ENCODE measurements at regions not wholly inside any gene's neighbourhood (a gene's known extent, or its start where the extent isn't known, plus 50 kb on each side); places are given as distances from the start of the nearest gene placed in this dataset.

- no peak overlapping the region for H2AFZ ChIP-seq
- H3K9me2 ChIP-seq (replicated peaks; ENCODE audit: insufficient read depth) = no peaks in the 10 kb centered on the region
- H3K79me2 ChIP-seq = no peaks in the 10 kb centered on the region
- no peak overlapping the region for H3K27ac ChIP-seq
- H4K20me1 ChIP-seq (ENCODE audit: insufficient read depth, poor library complexity, severe bottlenecking) = no peaks in the 10 kb centered on the region
- no peak for TF ChIP-seq CTCF (IDR thresholded peaks at IDR 0.05; ENCODE audit: poor library complexity)
- TF ChIP-seq EZH2 (IDR thresholded peaks at IDR 0.05; ENCODE audit: borderline replicate concordance) = no peak
- TF ChIP-seq EZH2phosphoT487 (IDR thresholded peaks at IDR 0.05; ENCODE audit: low read depth, severe bottlenecking, unreplicated experiment) = no peak
- H3K4me1 ChIP-seq (ENCODE audit: insufficient read depth) = no peaks in the 10 kb centered on the region
- WGBS (ENCODE audit: low lambda C conversion rate, missing lambda C conversion rate) = 29% methylated on average over 8 of the region's 8 CpGs
- H3K27me3 ChIP-seq = peaks cover 3% of the 10 kb centered on the region
- H3K4me3 ChIP-seq = no peak overlapping the region
- H3K4me2 ChIP-seq = no peak overlapping the region
- peaks cover 4% of the 10 kb centered on the region for H3K9me3 ChIP-seq (ENCODE audit: low read depth)
- no peaks in the 10 kb centered on the region for H3K36me3 ChIP-seq (replicated peaks; ENCODE audit: insufficient read depth, low read depth)
- no peak for DNase-seq (ENCODE audit: low spot score)
Observed at GRCh38 chr2:45220227-45220626, 211.0 kb upstream of the SIX2 start.

GRCh38 chr2:45218931-45219339 is 209.7 kb upstream of the SIX2 start:
- 43% methylated on average over 3 of the region's 3 CpGs for WGBS (ENCODE audit: low lambda C conversion rate, missing lambda C conversion rate)
- TF ChIP-seq EZH2 (IDR thresholded peaks at IDR 0.05; ENCODE audit: borderline replicate concordance) (no peak), EZH2phosphoT487 (IDR thresholded peaks at IDR 0.05; ENCODE audit: low read depth, severe bottlenecking, unreplicated experiment) (no peak), CTCF (IDR thresholded peaks at IDR 0.05; ENCODE audit: poor library complexity) (no peak)

GRCh38 chr2:45218297-45218696 is 209.0 kb upstream of the SIX2 start:
- 100% methylated on average over 3 of the region's 3 CpGs for WGBS (ENCODE audit: low lambda C conversion rate, missing lambda C conversion rate)
- no peaks in the 10 kb centered on the region for H3K9me2 ChIP-seq (replicated peaks; ENCODE audit: insufficient read depth)
- H3K4me2 ChIP-seq = no peak overlapping the region
- no peak overlapping the region for H3K27ac ChIP-seq
- no peaks in the 10 kb centered on the region for H4K20me1 ChIP-seq (ENCODE audit: insufficient read depth, poor library complexity, severe bottlenecking)
- peaks cover 4% of the 10 kb centered on the region for H3K9me3 ChIP-seq (ENCODE audit: low read depth)
- H3K79me2 ChIP-seq = no peaks in the 10 kb centered on the region
- H2AFZ ChIP-seq = no peak overlapping the region
- no peak overlapping the region for H3K4me3 ChIP-seq
- TF ChIP-seq EZH2 (IDR thresholded peaks at IDR 0.05; ENCODE audit: borderline replicate concordance) (no peak), EZH2phosphoT487 (IDR thresholded peaks at IDR 0.05; ENCODE audit: low read depth, severe bottlenecking, unreplicated experiment) (no peak), CTCF (IDR thresholded peaks at IDR 0.05; ENCODE audit: poor library complexity) (no peak)
- no peaks in the 10 kb centered on the region for H3K36me3 ChIP-seq (replicated peaks; ENCODE audit: insufficient read depth, low read depth)
- H3K4me1 ChIP-seq (ENCODE audit: insufficient read depth) = no peaks in the 10 kb centered on the region
- peaks cover 3% of the 10 kb centered on the region for H3K27me3 ChIP-seq
- no peak for DNase-seq (ENCODE audit: low spot score)

More at GRCh38 chr2:45218931-45219339, 209.7 kb upstream of the SIX2 start:
- no peaks in the 10 kb centered on the region for H3K36me3 ChIP-seq (replicated peaks; ENCODE audit: insufficient read depth, low read depth)
- H3K4me3 ChIP-seq = no peak overlapping the region
- H3K9me2 ChIP-seq (replicated peaks; ENCODE audit: insufficient read depth) = no peaks in the 10 kb centered on the region
- H3K4me1 ChIP-seq (ENCODE audit: insufficient read depth) = no peaks in the 10 kb centered on the region
- H3K9me3 ChIP-seq (ENCODE audit: low read depth) = peaks cover 4% of the 10 kb centered on the region
- no peak overlapping the region for H2AFZ ChIP-seq
- H3K4me2 ChIP-seq = no peak overlapping the region
- H3K27me3 ChIP-seq = peaks cover 3% of the 10 kb centered on the region
- no peaks in the 10 kb centered on the region for H4K20me1 ChIP-seq (ENCODE audit: insufficient read depth, poor library complexity, severe bottlenecking)
- DNase-seq (ENCODE audit: low spot score) = no peak
- no peak overlapping the region for H3K27ac ChIP-seq
- H3K79me2 ChIP-seq = no peaks in the 10 kb centered on the region

- no peak overlapping the region for H3K4me2 ChIP-seq
Observed at GRCh38 chr2:45216118-45216517, 206.9 kb upstream of the SIX2 start.

More at GRCh38 chr2:45216118-45216517, 206.9 kb upstream of the SIX2 start:
- Histone ChIP-seq H3K79me2 (no peaks in the 10 kb centered on the region), H3K4me1 (ENCODE audit: insufficient read depth) (no peaks in the 10 kb centered on the region), H3K27me3 (peaks cover 3% of the 10 kb centered on the region), H3K36me3 (replicated peaks; ENCODE audit: insufficient read depth, low read depth) (no peaks in the 10 kb centered on the region), H3K4me3 (no peak overlapping the region), H4K20me1 (ENCODE audit: insufficient read depth, poor library complexity, severe bottlenecking) (no peaks in the 10 kb centered on the region), H2AFZ (no peak overlapping the region), H3K27ac (no peak overlapping the region), H3K9me3 (ENCODE audit: low read depth) (peaks cover 4% of the 10 kb centered on the region), H3K9me2 (replicated peaks; ENCODE audit: insufficient read depth) (no peaks in the 10 kb centered on the region)
- DNase-seq (ENCODE audit: low spot score) = no peak
- TF ChIP-seq CTCF (IDR thresholded peaks at IDR 0.05; ENCODE audit: poor library complexity) = no peak
- TF ChIP-seq EZH2 (IDR thresholded peaks at IDR 0.05; ENCODE audit: borderline replicate concordance) = no peak
- no peak for TF ChIP-seq EZH2phosphoT487 (IDR thresholded peaks at IDR 0.05; ENCODE audit: low read depth, severe bottlenecking, unreplicated experiment)
